Endothelial cell of umbilical vein (primary cell): ENCODE measurements at regions not wholly inside any gene's neighbourhood (a gene's known extent, or its start where the extent isn't known, plus 50 kb on each side); places are given as distances from the start of the nearest gene placed in this dataset.

Experiments used
- BruUV-seq: library from RNA; stranded (reverse); fragments of 400-500 nt; replicated peaks from 2 replicates; lab custom pipeline; 2021; lab: Mats Ljungman, UMichigan
- CTCF ChIA-PET: fragments of 300-600, 350-600 bp; sonication (Branson Sonifier 250); formaldehyde crosslinking; loops from one replicate; lab custom pipeline; 2021; ENCODE audit warnings: antibody characterized with exemption, inconsistent platforms; lab: Charles Lee
- POLR2A ChIA-PET: fragments of 300-600, 350-600 bp; sonication (Branson Sonifier 250); formaldehyde crosslinking; loops from one replicate; lab custom pipeline; 2021; ENCODE audit warnings: antibody characterized with exemption, inconsistent platforms; lab: Charles Lee
- DNase-seq: peaks from one replicate; pipeline ENCODE4 v3.0.0-alpha.2; 2011; ENCODE audit warnings: low read depth, low spot score
- FAIRE-seq: peaks from 2 replicates; lab custom pipeline; 2011; peaks lifted over from hg19 to GRCh38; lab: Jason Lieb, UNC
- H2AFZ ChIP-seq: 2 replicates; pipeline ENCODE4 v1.6.0; 2012; ENCODE audit warnings: low read depth, low read length, control low read depth, inconsistent platforms
- H3K27ac ChIP-seq: 2 replicates; pipeline ENCODE4 v1.5.1; 2011; ENCODE audit warnings: low read depth, mild to moderate bottlenecking, control low read depth, low read length, moderate library complexity; ENCODE audit not compliant: insufficient read depth
- H3K27me3 ChIP-seq, 2 experiments: 2 replicates each; pipeline versions ENCODE4 v1.6.0 to v1.6.1; 2011; ENCODE audit warnings: low read length in 2 of 2, mixed read lengths in 1 of 2; ENCODE audit not compliant: control insufficient read depth in 2 of 2, insufficient read depth in 2 of 2
- H3K36me3 ChIP-seq, 2 experiments: 2 replicates in 1 of 2; 3 replicates in 1 of 2; pipeline ENCODE4 v1.5.1; 2011; ENCODE audit warnings: low read length in 2 of 2, mild to moderate bottlenecking in 1 of 2, moderate library complexity in 1 of 2; ENCODE audit not compliant: control insufficient read depth in 2 of 2, insufficient read depth in 2 of 2; ENCODE audit errors: extremely low read depth in 1 of 2
- H3K4me1 ChIP-seq: 3 replicates; pipeline ENCODE4 v1.5.1; 2011; ENCODE audit warnings: mild to moderate bottlenecking, low read length; ENCODE audit not compliant: control insufficient read depth, insufficient read depth; ENCODE audit errors: extremely low read depth
- H3K4me2 ChIP-seq: 2 replicates; pipeline ENCODE4 v1.6.1; 2011; ENCODE audit warnings: low read length, control low read depth, mixed read lengths; ENCODE audit not compliant: insufficient read depth
- H3K4me3 ChIP-seq, 3 experiments: fragments of 200-600 bp in 1 of 3; sonication (generic), shearing (Covaris generic) in 1 of 3; replicated peaks in 1 of 3; 2 replicates each; pipeline ENCODE4 v1.5.1; 2011 to 2016; ENCODE audit warnings: control low read depth in 3 of 3, low read length in 3 of 3, mild to moderate bottlenecking in 2 of 3, inconsistent platforms in 1 of 3, low read depth in 1 of 3, moderate library complexity in 1 of 3; ENCODE audit not compliant: insufficient read depth in 1 of 3
- H3K79me2 ChIP-seq: 2 replicates; pipeline ENCODE4 v1.6.0; 2012; ENCODE audit warnings: low read length, inconsistent platforms; ENCODE audit not compliant: control insufficient read depth, insufficient read depth
- H3K9ac ChIP-seq: replicated peaks from 2 replicates; pipeline ENCODE3; 2011; ENCODE audit warnings: low read length, control low read depth; ENCODE audit not compliant: insufficient read depth; ENCODE audit errors: extremely low read depth
- H3K9me1 ChIP-seq: replicated peaks from 3 replicates; pipeline ENCODE4 v1.6.0; 2011; ENCODE audit warnings: mild to moderate bottlenecking, low read length; ENCODE audit not compliant: control insufficient read depth, insufficient read depth; ENCODE audit errors: extremely low read depth
- H3K9me3 ChIP-seq: replicated peaks from 2 replicates; pipeline ENCODE4 v1.5.1; 2012; ENCODE audit warnings: low read length, inconsistent platforms; ENCODE audit not compliant: control insufficient read depth, insufficient read depth
- H4K20me1 ChIP-seq: replicated peaks from 2 replicates; pipeline ENCODE3; 2011; ENCODE audit warnings: mild to moderate bottlenecking, low read length; ENCODE audit not compliant: control insufficient read depth, insufficient read depth; ENCODE audit errors: extremely low read depth
- EZH2 ChIP-seq: IDR thresholded peaks from 2 replicates; pipeline ENCODE4 v1.6.1; 2012; ENCODE audit warnings: borderline replicate concordance, low read depth, mild to moderate bottlenecking, moderate library complexity, low read length, inconsistent platforms; ENCODE audit not compliant: severe bottlenecking
- FOS ChIP-seq: IDR thresholded peaks from 2 replicates; pipeline ENCODE4 v1.6.1; 2011; ENCODE audit warnings: mild to moderate bottlenecking, low read length, moderate library complexity, borderline replicate concordance; ENCODE audit not compliant: insufficient read depth
- GATA2 ChIP-seq: IDR thresholded peaks from 2 replicates; pipeline ENCODE4 v1.7.0; 2011; ENCODE audit warnings: low read depth, mild to moderate bottlenecking, moderate library complexity, mixed read lengths, low read length; ENCODE audit not compliant: insufficient read length, insufficient read depth
- JUN ChIP-seq: IDR thresholded peaks from 2 replicates; pipeline ENCODE4 v1.6.1; 2011; ENCODE audit warnings: borderline replicate concordance, low read depth; ENCODE audit not compliant: insufficient read length, insufficient read depth
- MYC ChIP-seq: IDR thresholded peaks from one replicate; pipeline ENCODE4 v1.6.1; 2011; ENCODE audit warnings: mild to moderate bottlenecking, low read depth, low read length
- POLR2A ChIP-seq: IDR thresholded peaks from 2 replicates; pipeline ENCODE4 v1.6.1; 2012; ENCODE audit warnings: low read depth, mild to moderate bottlenecking, control low read depth, low read length
- POLR2AphosphoS5 ChIP-seq: IDR thresholded peaks from 2 replicates; pipeline ENCODE4 v1.6.1; 2012; ENCODE audit warnings: low read depth, mild to moderate bottlenecking, control low read depth, low read length, moderate library complexity; ENCODE audit not compliant: insufficient read depth
- dilution Hi-C: fragments of 300-500 bp; cut with MboI; formaldehyde crosslinking; loops from one replicate; pipeline ENCODE4 v1.15.0; 2019; ENCODE audit warnings: low sequenced_read_pairs; ENCODE audit not compliant: extremely low pct_ligation_motif_present
- intact Hi-C: fragments of 100-400 bp; cut with micrococcal nuclease; formaldehyde crosslinking; loops from one replicate; pipeline ENCODE4 v1.10.0; 2022
- TF ChIP-seq, protein P1 (sequence below): IDR thresholded peaks from 2 replicates; pipeline ENCODE4 v1.6.1; 2011; ENCODE audit not compliant: insufficient read depth, insufficient read length
- TF ChIP-seq, protein P2 (sequence below), 2 donors: IDR thresholded peaks; 1 replicate in 1 of 2; 2 replicates in 1 of 2; pipeline ENCODE4 v1.5.1; 2011; ENCODE audit warnings: low read length in 2 of 2, mild to moderate bottlenecking in 2 of 2, moderate library complexity in 2 of 2, control low read depth in 1 of 2, inconsistent platforms in 1 of 2, low read depth in 1 of 2; ENCODE audit not compliant: insufficient read depth in 1 of 2; ENCODE audit errors: extremely low read depth in 1 of 2

DNA sequence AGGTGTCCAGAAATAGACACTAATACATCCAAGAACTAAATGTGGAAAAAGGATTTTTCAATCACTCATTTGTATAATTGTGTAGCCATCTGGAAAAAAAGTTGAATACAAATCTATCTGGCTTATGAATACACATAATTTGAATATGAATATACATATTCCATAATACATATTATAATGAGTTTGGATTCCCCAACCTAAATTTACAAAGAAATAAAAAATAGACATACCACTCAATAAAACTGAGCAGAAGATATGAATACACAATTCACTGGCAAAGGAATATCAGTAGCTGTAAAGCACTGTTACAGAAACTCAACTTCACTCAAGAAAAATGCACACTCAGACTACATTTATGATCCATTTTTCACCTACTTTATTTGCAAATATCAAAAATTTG is 121.9 kb upstream of the EDIL3 start:
- H3K4me3 ChIP-seq = no peak overlapping the region
- H3K9me1 ChIP-seq = no peaks in the 10 kb centered on the region
- no peaks in the 10 kb centered on the region for H3K4me1 ChIP-seq
- TF ChIP-seq GATA2 (no peak), EZH2 (no peak), MYC (no peak), JUN (no peak), FOS (no peak), POLR2A (no peak), POLR2AphosphoS5 (no peak)
- TF ChIP-seq, protein P1, sequence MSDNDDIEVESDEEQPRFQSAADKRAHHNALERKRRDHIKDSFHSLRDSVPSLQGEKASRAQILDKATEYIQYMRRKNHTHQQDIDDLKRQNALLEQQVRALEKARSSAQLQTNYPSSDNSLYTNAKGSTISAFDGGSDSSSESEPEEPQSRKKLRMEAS = no peak
- TF ChIP-seq, protein P2, sequence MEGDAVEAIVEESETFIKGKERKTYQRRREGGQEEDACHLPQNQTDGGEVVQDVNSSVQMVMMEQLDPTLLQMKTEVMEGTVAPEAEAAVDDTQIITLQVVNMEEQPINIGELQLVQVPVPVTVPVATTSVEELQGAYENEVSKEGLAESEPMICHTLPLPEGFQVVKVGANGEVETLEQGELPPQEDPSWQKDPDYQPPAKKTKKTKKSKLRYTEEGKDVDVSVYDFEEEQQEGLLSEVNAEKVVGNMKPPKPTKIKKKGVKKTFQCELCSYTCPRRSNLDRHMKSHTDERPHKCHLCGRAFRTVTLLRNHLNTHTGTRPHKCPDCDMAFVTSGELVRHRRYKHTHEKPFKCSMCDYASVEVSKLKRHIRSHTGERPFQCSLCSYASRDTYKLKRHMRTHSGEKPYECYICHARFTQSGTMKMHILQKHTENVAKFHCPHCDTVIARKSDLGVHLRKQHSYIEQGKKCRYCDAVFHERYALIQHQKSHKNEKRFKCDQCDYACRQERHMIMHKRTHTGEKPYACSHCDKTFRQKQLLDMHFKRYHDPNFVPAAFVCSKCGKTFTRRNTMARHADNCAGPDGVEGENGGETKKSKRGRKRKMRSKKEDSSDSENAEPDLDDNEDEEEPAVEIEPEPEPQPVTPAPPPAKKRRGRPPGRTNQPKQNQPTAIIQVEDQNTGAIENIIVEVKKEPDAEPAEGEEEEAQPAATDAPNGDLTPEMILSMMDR (IDR thresholded peaks at IDR 0.05; ENCODE audit: extremely low read depth in 1 of 2, insufficient read depth in 1 of 2, low read depth in 1 of 2, low read length in 2 of 2) = no peak
- DNase-seq = no peak
- H3K9me3 ChIP-seq = no peaks in the 10 kb centered on the region
- H3K27ac ChIP-seq = no peak overlapping the region
- intact Hi-C loops = no loop called here
- ChIA-PET POLR2A (no interaction called here), CTCF (no interaction called here)
- no peaks in the 10 kb centered on the region for H4K20me1 ChIP-seq
- dilution Hi-C loops = no loop called here
- FAIRE-seq = no peak
- BruUV-seq = no TSS peak
- no peaks in the 10 kb centered on the region for H3K36me3 ChIP-seq
- H3K27me3 ChIP-seq = peaks cover 0 to 2% of the 10 kb centered on the region in 2 experiments
- H3K4me2 ChIP-seq = no peak overlapping the region
- H3K9ac ChIP-seq = no peak overlapping the region
- no peak overlapping the region for H2AFZ ChIP-seq
- H3K79me2 ChIP-seq = no peaks in the 10 kb centered on the region
